ENCODE measurements at regions not wholly inside any gene's neighbourhood (a gene's known extent, or its start where the extent isn't known, plus 50 kb on each side); places are given as distances from the start of the nearest gene placed in this dataset.

DNA sequence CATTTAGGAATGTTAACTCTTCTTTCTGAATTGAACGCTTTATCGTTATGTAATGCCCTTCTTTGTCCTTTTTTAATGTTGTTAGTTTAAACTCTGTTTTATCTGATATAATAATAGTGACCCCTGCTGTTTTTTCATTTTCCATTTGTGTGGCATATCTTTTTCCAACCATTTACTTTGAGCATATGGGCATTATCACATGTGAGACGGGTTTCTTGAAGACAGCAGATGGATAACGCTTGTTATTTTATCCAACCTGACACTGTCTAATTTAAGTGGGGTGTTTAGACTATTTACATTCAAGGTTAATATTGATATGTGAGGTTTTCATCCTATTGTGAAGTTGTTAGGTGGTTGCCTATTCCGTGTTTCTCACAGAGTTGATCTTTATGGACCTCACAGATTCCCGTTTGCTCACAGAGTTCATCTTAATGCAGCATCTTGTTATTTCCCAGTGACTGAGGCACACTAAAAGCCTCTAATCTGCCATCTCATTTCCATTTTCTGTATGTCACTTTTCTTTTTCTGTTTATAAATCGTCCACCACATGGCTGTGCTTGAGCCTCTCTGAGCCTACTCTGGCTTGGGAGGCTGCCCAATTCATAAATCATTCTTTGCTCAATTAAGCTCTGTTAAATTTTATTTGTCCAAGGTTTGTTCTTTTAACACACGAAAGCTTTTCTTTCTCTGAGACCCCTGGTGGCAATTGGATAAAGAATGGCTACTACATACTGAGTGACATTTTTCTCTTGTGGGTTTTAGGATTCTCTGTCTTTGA is 286.2 kb downstream of the HTR7 start:
- Histone ChIP-seq H3K27ac (ENCODE audit: low read depth, low read length) (no peak overlapping the region), H3K9ac (ENCODE audit: low read length) (no peak overlapping the region), H3K4me3 (ENCODE audit: low read depth in 1 of 2, low read length in 2 of 2) (no peak overlapping the region), H3K36me3 (ENCODE audit: insufficient read depth, low read length) (no peaks in the 10 kb centered on the region), H3K27me3 (ENCODE audit: control insufficient read depth in 1 of 2, insufficient read depth in 2 of 2, low read length in 2 of 2) (no peaks in the 10 kb centered on the region), H3K4me1 (ENCODE audit: insufficient read depth, low read length) (no peaks in the 10 kb centered on the region), H3K9me3 (ENCODE audit: low read length) (no peaks in the 10 kb centered on the region)

DNA sequence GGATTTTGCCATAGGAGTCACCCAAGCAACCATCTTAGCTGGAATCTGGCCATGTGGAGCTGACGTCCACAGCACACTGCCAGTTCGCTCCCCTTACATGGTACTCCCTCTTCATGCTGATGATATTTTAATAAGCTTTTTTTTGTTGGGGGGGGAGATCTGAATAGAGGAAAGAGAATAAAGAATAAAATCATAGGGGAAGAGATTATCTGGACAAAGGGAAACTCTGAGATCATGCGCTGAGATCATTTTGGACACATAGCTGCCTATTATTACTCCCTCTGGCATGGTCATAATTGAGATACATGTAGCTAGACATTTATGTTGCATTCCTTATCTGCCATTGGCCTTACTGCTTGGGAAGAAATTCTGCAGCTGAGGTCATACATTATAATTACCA is 282.7 kb downstream of the HTR7 start:
- H3K36me3 ChIP-seq (ENCODE audit: insufficient read depth, low read length) = no peaks in the 10 kb centered on the region
- H3K27me3 ChIP-seq (ENCODE audit: control insufficient read depth in 1 of 2, insufficient read depth in 2 of 2, low read length in 2 of 2) = no peaks in the 10 kb centered on the region
- H3K4me3 ChIP-seq (ENCODE audit: low read depth in 1 of 2, low read length in 2 of 2) = no peak overlapping the region
- no peak overlapping the region for H3K9ac ChIP-seq (ENCODE audit: low read length)
- no peak overlapping the region for H3K27ac ChIP-seq (ENCODE audit: low read depth, low read length)
- H3K9me3 ChIP-seq (ENCODE audit: low read length) = no peaks in the 10 kb centered on the region
- no peaks in the 10 kb centered on the region for H3K4me1 ChIP-seq (ENCODE audit: insufficient read depth, low read length)

GRCh38 chr10:90577569-90577968 is 280.3 kb downstream of the HTR7 start:
- Histone ChIP-seq H3K27me3 (ENCODE audit: control insufficient read depth in 1 of 2, insufficient read depth in 2 of 2, low read length in 2 of 2) (no peaks in the 10 kb centered on the region), H3K36me3 (ENCODE audit: insufficient read depth, low read length) (no peaks in the 10 kb centered on the region), H3K4me1 (ENCODE audit: insufficient read depth, low read length) (no peaks in the 10 kb centered on the region), H3K27ac (ENCODE audit: low read depth, low read length) (no peak overlapping the region), H3K4me3 (ENCODE audit: low read depth in 1 of 2, low read length in 2 of 2) (no peak overlapping the region), H3K9me3 (ENCODE audit: low read length) (no peaks in the 10 kb centered on the region), H3K9ac (ENCODE audit: low read length) (no peak overlapping the region)

- H3K4me3 ChIP-seq (ENCODE audit: low read depth in 1 of 2, low read length in 2 of 2) = no peak overlapping the region
- H3K27me3 ChIP-seq (ENCODE audit: control insufficient read depth in 1 of 2, insufficient read depth in 2 of 2, low read length in 2 of 2) = no peaks in the 10 kb centered on the region
- no peak overlapping the region for H3K9ac ChIP-seq (ENCODE audit: low read length)
- H3K9me3 ChIP-seq (ENCODE audit: low read length) = no peaks in the 10 kb centered on the region
- H3K27ac ChIP-seq (ENCODE audit: low read depth, low read length) = no peak overlapping the region
- no peaks in the 10 kb centered on the region for H3K4me1 ChIP-seq (ENCODE audit: insufficient read depth, low read length)
- no peaks in the 10 kb centered on the region for H3K36me3 ChIP-seq (ENCODE audit: insufficient read depth, low read length)
Observed at GRCh38 chr10:90579602-90580242, 278.1 kb downstream of the HTR7 start.

DNA sequence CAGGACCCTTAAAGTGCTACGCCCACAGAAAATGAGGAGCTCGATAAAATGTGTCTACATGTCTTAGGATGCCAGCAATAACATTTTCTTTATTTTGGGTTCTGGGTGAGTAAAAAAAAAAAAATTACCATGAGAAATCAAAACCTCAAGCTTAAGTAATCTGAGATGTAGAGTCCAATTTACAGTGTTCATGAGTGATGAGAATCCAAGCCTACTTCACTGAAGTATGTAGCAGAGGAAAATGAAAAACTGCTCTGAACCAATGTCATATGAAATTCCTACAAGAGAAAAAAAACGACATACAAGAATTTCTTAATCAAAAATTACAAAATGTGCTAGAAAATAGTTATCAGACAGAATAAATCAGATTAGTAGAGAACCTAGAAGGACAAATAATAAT is 274.4 kb downstream of the HTR7 start:
- no peak overlapping the region for H3K27ac ChIP-seq (ENCODE audit: low read depth, low read length)
- no peaks in the 10 kb centered on the region for H3K27me3 ChIP-seq (ENCODE audit: control insufficient read depth in 1 of 2, insufficient read depth in 2 of 2, low read length in 2 of 2)
- H3K9ac ChIP-seq (ENCODE audit: low read length) = no peak overlapping the region
- H3K9me3 ChIP-seq (ENCODE audit: low read length) = no peaks in the 10 kb centered on the region
- no peaks in the 10 kb centered on the region for H3K36me3 ChIP-seq (ENCODE audit: insufficient read depth, low read length)
- H3K4me3 ChIP-seq (ENCODE audit: low read depth in 1 of 2, low read length in 2 of 2) = no peak overlapping the region
- no peaks in the 10 kb centered on the region for H3K4me1 ChIP-seq (ENCODE audit: insufficient read depth, low read length)

DNA sequence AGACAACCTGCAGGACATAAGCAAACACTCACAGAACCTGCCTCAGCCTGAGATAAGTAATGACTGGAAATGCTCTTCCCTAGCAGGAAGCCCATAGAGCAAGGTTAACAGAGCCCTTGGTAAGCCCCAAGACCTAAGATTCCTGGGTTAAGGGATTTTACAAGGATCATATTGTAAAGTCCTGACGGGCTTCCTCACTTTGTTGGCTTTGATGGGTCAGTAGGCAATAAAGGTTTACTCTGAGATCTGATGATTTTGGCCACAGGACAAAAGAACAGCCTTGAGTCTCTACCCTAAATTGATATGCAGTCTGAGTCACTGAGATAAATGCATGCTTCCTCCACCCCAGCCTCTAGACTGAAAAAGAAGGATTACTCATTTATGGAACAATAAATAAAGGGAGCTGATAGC is 270.8 kb downstream of the HTR7 start:
- Histone ChIP-seq H3K27ac (ENCODE audit: low read depth, low read length) (no peak overlapping the region), H3K9me3 (ENCODE audit: low read length) (no peaks in the 10 kb centered on the region), H3K9ac (ENCODE audit: low read length) (no peak overlapping the region), H3K4me1 (ENCODE audit: insufficient read depth, low read length) (no peaks in the 10 kb centered on the region), H3K27me3 (ENCODE audit: control insufficient read depth in 1 of 2, insufficient read depth in 2 of 2, low read length in 2 of 2) (no peaks in the 10 kb centered on the region), H3K4me3 (ENCODE audit: low read depth in 1 of 2, low read length in 2 of 2) (no peak overlapping the region), H3K36me3 (ENCODE audit: insufficient read depth, low read length) (no peaks in the 10 kb centered on the region)

DNA sequence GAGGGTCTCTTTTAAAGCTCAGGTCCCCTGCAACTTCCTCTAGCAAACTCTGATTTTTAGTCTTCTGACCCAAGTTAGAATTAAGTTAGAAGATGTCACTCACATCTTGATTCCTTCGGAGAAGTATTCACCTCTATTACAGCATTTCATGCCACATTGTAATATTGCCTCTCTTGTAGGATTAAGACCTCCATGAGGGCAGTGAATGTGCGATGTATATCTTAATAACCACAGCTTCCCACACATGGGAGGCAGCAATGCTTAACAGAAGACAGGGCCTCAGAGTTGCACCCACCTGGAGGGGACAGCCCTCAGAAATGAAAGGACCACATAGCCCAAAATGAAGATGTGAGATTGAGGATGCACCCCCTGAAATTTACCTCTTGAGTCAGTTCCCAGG is 270.3 kb downstream of the HTR7 start:
- H3K27ac ChIP-seq (ENCODE audit: low read depth, low read length) = no peak overlapping the region
- no peak overlapping the region for H3K4me3 ChIP-seq (ENCODE audit: low read depth in 1 of 2, low read length in 2 of 2)
- no peak overlapping the region for H3K9ac ChIP-seq (ENCODE audit: low read length)
- no peaks in the 10 kb centered on the region for H3K4me1 ChIP-seq (ENCODE audit: insufficient read depth, low read length)
- H3K9me3 ChIP-seq (ENCODE audit: low read length) = no peaks in the 10 kb centered on the region
- no peaks in the 10 kb centered on the region for H3K27me3 ChIP-seq (ENCODE audit: control insufficient read depth in 1 of 2, insufficient read depth in 2 of 2, low read length in 2 of 2)
- no peaks in the 10 kb centered on the region for H3K36me3 ChIP-seq (ENCODE audit: insufficient read depth, low read length)

DNA sequence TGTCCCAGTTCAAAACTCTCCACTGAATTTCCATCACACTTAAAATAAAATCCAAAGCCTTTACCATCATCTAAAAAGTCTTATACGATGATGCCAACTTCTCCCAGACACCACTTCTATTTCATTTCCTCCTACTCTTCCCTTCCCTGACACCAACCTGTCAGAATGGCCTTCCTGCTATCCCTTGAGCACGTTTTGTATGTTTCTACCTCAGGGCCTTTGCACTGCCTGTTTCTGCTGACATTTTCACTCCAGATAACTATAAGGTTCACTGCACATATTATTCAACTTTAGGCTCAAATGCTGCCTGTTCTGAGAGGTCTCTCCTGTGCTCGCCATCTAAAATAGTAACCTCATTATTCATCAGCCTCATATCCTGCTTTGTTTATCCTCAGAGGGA is 269.6 kb downstream of the HTR7 start:
- H3K4me3 ChIP-seq (ENCODE audit: low read depth in 1 of 2, low read length in 2 of 2) = no peak overlapping the region
- H3K9me3 ChIP-seq (ENCODE audit: low read length) = no peaks in the 10 kb centered on the region
- no peak overlapping the region for H3K9ac ChIP-seq (ENCODE audit: low read length)
- no peaks in the 10 kb centered on the region for H3K4me1 ChIP-seq (ENCODE audit: insufficient read depth, low read length)
- H3K27me3 ChIP-seq (ENCODE audit: control insufficient read depth in 1 of 2, insufficient read depth in 2 of 2, low read length in 2 of 2) = no peaks in the 10 kb centered on the region
- no peak overlapping the region for H3K27ac ChIP-seq (ENCODE audit: low read depth, low read length)
- no peaks in the 10 kb centered on the region for H3K36me3 ChIP-seq (ENCODE audit: insufficient read depth, low read length)

GRCh38 chr10:90589825-90590224 is 268.0 kb downstream of the HTR7 start:
- no peaks in the 10 kb centered on the region for H3K27me3 ChIP-seq (ENCODE audit: control insufficient read depth in 1 of 2, insufficient read depth in 2 of 2, low read length in 2 of 2)
- H3K4me3 ChIP-seq (ENCODE audit: low read depth in 1 of 2, low read length in 2 of 2) = no peak overlapping the region
- H3K27ac ChIP-seq (ENCODE audit: low read depth, low read length) = no peak overlapping the region
- H3K9ac ChIP-seq (ENCODE audit: low read length) = no peak overlapping the region
- H3K36me3 ChIP-seq (ENCODE audit: insufficient read depth, low read length) = no peaks in the 10 kb centered on the region
- H3K9me3 ChIP-seq (ENCODE audit: low read length) = no peaks in the 10 kb centered on the region
- no peaks in the 10 kb centered on the region for H3K4me1 ChIP-seq (ENCODE audit: insufficient read depth, low read length)

GRCh38 chr10:90591629-90592028 is 266.2 kb downstream of the HTR7 start:
- no peak overlapping the region for H3K4me3 ChIP-seq (ENCODE audit: low read depth in 1 of 2, low read length in 2 of 2)
- no peaks in the 10 kb centered on the region for H3K36me3 ChIP-seq (ENCODE audit: insufficient read depth, low read length)
- H3K27ac ChIP-seq (ENCODE audit: low read depth, low read length) = no peak overlapping the region
- H3K4me1 ChIP-seq (ENCODE audit: insufficient read depth, low read length) = no peaks in the 10 kb centered on the region
- no peak overlapping the region for H3K9ac ChIP-seq (ENCODE audit: low read length)
- no peaks in the 10 kb centered on the region for H3K9me3 ChIP-seq (ENCODE audit: low read length)
- H3K27me3 ChIP-seq (ENCODE audit: control insufficient read depth in 1 of 2, insufficient read depth in 2 of 2, low read length in 2 of 2) = no peaks in the 10 kb centered on the region

GRCh38 chr10:90592638-90593302 is 265.1 kb downstream of the HTR7 start:
- Histone ChIP-seq H3K9me3 (ENCODE audit: low read length) (no peaks in the 10 kb centered on the region), H3K4me3 (ENCODE audit: low read depth in 1 of 2, low read length in 2 of 2) (no peak overlapping the region), H3K27me3 (ENCODE audit: control insufficient read depth in 1 of 2, insufficient read depth in 2 of 2, low read length in 2 of 2) (no peaks in the 10 kb centered on the region), H3K36me3 (ENCODE audit: insufficient read depth, low read length) (no peaks in the 10 kb centered on the region), H3K4me1 (ENCODE audit: insufficient read depth, low read length) (no peaks in the 10 kb centered on the region), H3K27ac (ENCODE audit: low read depth, low read length) (no peak overlapping the region), H3K9ac (ENCODE audit: low read length) (no peak overlapping the region)
